Nephron (organoid): ENCODE measurements at regions not wholly inside any gene's neighbourhood (a gene's known extent, or its start where the extent isn't known, plus 50 kb on each side); places are given as distances from the start of the nearest gene placed in this dataset.
"Not testable (repeated sequence)": the region's sequence is repeated elsewhere in the genome, so short reads cannot be mapped to it uniquely, and the experiment has no call there.

Experiments used
- H3K27ac Mint-ChIP-seq, 3 experiments: 2 replicates each; pipeline ENCODE4 v1.8.0; 2020; ENCODE audit warnings: mixed read lengths in 3 of 3, mild to moderate bottlenecking in 2 of 3, moderate library complexity in 1 of 3
- H3K27me3 Mint-ChIP-seq: 2 replicates; pipeline ENCODE4 v1.8.0; 2021; ENCODE audit warnings: low read depth, mild to moderate bottlenecking, moderate library complexity, mixed read lengths
- H3K36me3 Mint-ChIP-seq: 2 replicates; pipeline ENCODE4 v1.8.0; 2020; ENCODE audit warnings: low read depth, mixed read lengths
- H3K4me1 Mint-ChIP-seq: 2 replicates; pipeline ENCODE4 v1.8.0; 2020; ENCODE audit warnings: mixed read lengths
- H3K4me3 Mint-ChIP-seq, 3 experiments: 2 replicates each; pipeline ENCODE4 v1.8.0; 2020; ENCODE audit warnings: mild to moderate bottlenecking in 3 of 3, mixed read lengths in 3 of 3, moderate library complexity in 2 of 3
- H3K9me3 Mint-ChIP-seq: 2 replicates; pipeline ENCODE4 v1.8.0; 2020; ENCODE audit warnings: mixed read lengths
- TF ChIP-seq, protein P1 (sequence below), 3 experiments: fragments of 200-600 bp; sonication (generic); IDR thresholded peaks; one replicate each; pipeline ENCODE4 v1.5.0; 2021; ENCODE audit warnings: antibody characterized with exemption in 3 of 3; ENCODE audit not compliant: unreplicated experiment in 3 of 3

DNA sequence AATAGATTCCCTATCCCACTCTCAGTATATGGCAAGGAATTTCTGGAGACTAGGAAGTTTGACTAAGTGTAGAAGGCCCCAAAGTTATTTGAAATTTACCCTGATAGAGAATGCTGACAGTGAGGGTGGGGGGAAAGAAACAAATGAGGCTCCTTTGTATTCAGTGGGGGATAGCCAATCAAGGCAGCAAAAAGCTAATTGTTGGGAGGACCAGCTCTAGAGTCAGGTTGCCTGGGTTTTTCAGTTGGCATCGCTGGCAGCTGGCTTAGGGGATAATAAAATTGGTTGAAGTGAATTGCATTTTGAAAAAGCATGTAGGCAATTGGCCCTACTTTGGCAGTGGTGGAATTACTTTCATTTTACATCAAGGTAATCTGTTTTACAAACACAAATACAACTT is 79.4 kb upstream of the STAM2 start:
- Mint-ChIP-seq H3K4me1 (peaks cover 8% of the 10 kb centered on the region), H3K27me3 (peaks cover 8% of the 10 kb centered on the region), H3K27ac (no peak overlapping the region), H3K4me3 (no peak overlapping the region), H3K36me3 (no peaks in the 10 kb centered on the region), H3K9me3 (no peaks in the 10 kb centered on the region)
- TF ChIP-seq, protein P1, sequence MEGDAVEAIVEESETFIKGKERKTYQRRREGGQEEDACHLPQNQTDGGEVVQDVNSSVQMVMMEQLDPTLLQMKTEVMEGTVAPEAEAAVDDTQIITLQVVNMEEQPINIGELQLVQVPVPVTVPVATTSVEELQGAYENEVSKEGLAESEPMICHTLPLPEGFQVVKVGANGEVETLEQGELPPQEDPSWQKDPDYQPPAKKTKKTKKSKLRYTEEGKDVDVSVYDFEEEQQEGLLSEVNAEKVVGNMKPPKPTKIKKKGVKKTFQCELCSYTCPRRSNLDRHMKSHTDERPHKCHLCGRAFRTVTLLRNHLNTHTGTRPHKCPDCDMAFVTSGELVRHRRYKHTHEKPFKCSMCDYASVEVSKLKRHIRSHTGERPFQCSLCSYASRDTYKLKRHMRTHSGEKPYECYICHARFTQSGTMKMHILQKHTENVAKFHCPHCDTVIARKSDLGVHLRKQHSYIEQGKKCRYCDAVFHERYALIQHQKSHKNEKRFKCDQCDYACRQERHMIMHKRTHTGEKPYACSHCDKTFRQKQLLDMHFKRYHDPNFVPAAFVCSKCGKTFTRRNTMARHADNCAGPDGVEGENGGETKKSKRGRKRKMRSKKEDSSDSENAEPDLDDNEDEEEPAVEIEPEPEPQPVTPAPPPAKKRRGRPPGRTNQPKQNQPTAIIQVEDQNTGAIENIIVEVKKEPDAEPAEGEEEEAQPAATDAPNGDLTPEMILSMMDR (IDR thresholded peaks at IDR 0.05; ENCODE audit: unreplicated experiment in 3 of 3), result no peak

DNA sequence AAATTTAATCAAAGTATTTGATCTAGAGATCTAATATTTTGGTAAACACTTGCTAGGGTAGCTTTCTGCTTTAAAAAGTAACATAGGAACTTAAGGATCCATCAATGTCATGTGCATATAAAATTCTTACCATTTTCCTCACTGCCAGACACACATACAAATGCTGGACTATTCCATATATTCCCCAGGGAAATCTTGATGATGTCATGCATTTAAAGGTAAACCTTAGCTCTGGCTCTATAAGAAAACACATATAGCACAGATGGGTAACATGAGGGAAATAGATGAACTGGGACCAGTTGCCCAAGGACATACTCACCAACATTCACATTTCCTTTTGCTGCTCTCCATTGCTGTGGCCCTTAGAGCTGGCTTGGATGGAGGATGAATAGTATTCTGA is 79.1 kb upstream of the FMNL2 start:
- Mint-ChIP-seq H3K27me3 (peaks cover 8% of the 10 kb centered on the region), H3K9me3 (peaks cover under 1% of the 10 kb centered on the region), H3K27ac (no peak overlapping the region), H3K36me3 (no peaks in the 10 kb centered on the region), H3K4me1 (peaks cover 7% of the 10 kb centered on the region), H3K4me3 (no peak overlapping the region)
- TF ChIP-seq, protein P1 (IDR thresholded peaks at IDR 0.05; ENCODE audit: unreplicated experiment in 3 of 3), result no peak

DNA sequence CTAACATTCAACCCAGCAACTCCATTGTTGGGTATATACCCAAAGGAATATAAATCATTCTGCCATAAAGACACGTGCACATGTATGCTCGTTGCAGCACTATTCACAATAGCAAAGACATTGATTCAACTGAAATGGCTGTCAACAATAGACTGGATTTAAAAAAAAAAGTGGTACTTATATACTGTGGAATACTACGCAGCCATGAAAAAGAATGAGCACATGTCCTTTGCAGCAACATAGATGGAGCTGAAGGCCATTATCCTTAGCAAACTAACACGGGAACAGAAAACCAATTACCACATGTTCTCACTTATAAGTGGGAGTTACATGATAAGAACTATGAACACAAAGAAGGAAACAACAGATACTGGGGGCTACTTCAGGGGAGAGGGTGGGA is 74.0 kb upstream of the FMNL2 start:
- TF ChIP-seq, protein P1 (IDR thresholded peaks at IDR 0.05; ENCODE audit: unreplicated experiment in 3 of 3), result no peak
- Mint-ChIP-seq H3K27ac (no peak overlapping the region), H3K9me3 (peaks cover 3% of the 10 kb centered on the region), H3K36me3 (no peaks in the 10 kb centered on the region), H3K27me3 (peaks cover 3% of the 10 kb centered on the region), H3K4me1 (no peaks in the 10 kb centered on the region), H3K4me3 (no peak overlapping the region)

DNA sequence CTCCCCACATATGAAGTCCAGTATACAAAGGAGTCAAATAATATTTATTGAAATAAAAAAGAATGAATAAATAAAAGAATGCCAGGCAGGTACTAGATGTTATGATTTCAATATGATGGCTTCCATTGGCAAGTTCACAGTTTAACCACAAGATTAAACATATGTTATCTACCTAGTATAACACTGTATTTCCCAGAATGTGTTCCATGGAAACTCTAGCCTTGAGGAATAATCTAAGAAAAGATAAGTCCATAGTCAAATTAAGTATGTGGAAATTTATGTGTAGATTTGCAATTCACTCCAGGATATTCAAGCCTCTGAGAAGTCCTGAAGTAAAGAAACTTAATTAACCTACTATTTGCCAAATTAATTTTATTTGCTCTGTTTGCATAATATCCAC is 71.1 kb upstream of the FMNL2 start:
- Mint-ChIP-seq H3K27me3 (no peaks in the 10 kb centered on the region), H3K36me3 (peaks cover 2% of the 10 kb centered on the region), H3K4me1 (no peaks in the 10 kb centered on the region), H3K9me3 (peaks cover 17% of the 10 kb centered on the region), H3K27ac (no peak overlapping the region), H3K4me3 (no peak overlapping the region)
- TF ChIP-seq, protein P1 (IDR thresholded peaks at IDR 0.05; ENCODE audit: unreplicated experiment in 3 of 3), result no peak

DNA sequence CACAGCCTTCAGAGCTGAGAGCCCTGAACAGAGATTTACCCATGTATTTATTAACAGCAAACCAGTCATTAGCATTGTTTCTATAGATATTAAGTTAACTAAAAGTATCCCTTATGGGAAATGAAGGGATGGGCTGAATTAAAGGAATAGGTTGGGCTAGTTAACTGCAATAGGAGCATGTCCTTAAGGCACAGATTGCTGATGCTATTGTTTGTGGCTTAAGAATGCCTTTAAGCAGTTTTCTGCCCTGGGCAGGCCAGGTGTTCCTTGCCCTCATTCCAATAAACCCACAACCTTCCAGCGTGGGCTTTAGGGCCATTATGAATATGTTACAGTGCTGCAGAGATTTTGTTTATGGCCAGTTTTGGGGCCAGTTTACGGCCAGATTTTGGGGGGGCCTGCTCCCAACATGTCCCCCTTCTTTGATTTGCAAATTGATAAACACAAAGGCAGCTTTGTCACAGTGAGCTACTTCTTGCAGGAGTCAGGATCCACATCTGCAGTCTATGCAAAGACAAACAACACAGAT is 61.2 kb upstream of the FMNL2 start:
- H3K9me3 Mint-ChIP-seq, result peaks cover 37% of the 10 kb centered on the region
- H3K4me3 Mint-ChIP-seq, H3K27me3 Mint-ChIP-seq, H3K27ac Mint-ChIP-seq, H3K4me1 Mint-ChIP-seq, H3K36me3 Mint-ChIP-seq: not testable (repeated sequence)

DNA sequence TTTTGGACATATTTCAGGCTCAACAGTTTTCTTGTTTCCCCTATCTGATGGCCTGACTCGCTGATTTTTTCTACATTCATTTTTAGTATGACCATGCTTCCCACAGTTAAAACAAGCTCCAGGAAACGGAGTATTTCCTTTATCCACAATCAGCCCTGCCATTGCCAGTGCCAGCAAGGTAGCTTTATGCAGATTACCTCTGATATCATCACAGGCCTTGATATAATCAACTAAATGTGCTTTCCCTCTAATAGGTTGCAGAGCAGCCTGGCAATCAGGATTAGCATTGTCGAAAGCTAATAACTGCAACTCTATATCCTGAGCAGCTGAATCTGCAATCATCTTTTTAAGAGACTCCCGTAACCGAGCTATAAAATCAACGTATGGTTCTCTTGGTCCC is 57.1 kb upstream of the FMNL2 start:
- not testable (repeated sequence) for H3K27me3 Mint-ChIP-seq, H3K36me3 Mint-ChIP-seq, H3K4me1 Mint-ChIP-seq, H3K4me3 Mint-ChIP-seq, H3K27ac Mint-ChIP-seq
- H3K9me3 Mint-ChIP-seq, result peaks cover 49% of the 10 kb centered on the region

DNA sequence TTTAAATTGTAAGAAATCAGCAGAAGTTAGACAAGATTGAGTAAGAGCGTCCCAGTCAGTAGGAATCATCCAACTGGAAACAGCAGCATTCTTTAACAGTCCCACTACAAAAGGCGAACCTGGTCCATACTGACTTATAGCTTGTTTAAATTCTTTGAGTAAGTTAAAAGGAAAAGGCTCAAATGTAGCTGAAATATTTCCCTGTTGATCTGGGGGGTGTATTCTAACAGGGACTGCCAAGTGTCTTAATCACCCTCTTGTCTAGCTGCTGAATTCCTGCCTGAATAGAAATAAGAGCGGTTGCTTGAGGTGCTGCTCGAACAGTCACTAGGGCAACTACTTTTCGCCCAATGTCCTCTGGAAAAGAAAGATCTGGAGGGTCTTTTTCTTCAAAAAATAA is 56.4 kb upstream of the FMNL2 start:
- Mint-ChIP-seq H3K4me1 (peaks cover 5% of the 10 kb centered on the region), H3K9me3 (peaks cover 46% of the 10 kb centered on the region), H3K4me3 (no peak overlapping the region), H3K27ac (peak overlapping the region in 2 of 3 experiments; percentile 4 to 7), H3K27me3 (no peaks in the 10 kb centered on the region), H3K36me3 (peaks cover 3% of the 10 kb centered on the region)
- TF ChIP-seq, protein P1 (IDR thresholded peaks at IDR 0.05; ENCODE audit: unreplicated experiment in 3 of 3), result no peak

DNA sequence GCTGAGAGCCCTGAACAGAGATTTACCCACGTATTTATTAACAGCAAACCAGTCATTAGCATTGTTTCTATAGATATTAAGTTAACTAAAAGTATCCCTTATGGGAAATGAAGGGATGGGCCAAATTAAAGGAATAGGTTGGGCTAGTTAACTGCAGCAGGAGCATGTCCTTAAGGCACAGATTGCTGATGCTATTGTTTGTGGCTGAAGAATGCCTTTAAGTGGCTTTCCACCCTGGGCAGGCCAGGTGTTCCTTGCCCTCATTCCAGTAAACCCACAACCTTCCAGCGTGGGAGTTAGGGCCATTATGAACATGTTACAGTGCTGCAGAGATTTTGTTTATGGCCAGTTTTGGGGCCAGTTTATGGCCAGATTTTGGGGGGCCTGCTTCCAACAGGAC is 55.6 kb upstream of the FMNL2 start:
- not testable (repeated sequence) for H3K4me3 Mint-ChIP-seq, H3K27ac Mint-ChIP-seq, H3K4me1 Mint-ChIP-seq, H3K36me3 Mint-ChIP-seq, H3K27me3 Mint-ChIP-seq
- H3K9me3 Mint-ChIP-seq, result peaks cover 39% of the 10 kb centered on the region
